GM21576 (cell line): ENCODE measurements at regions not wholly inside any gene's neighbourhood (a gene's known extent, or its start where the extent isn't known, plus 50 kb on each side); places are given as distances from the start of the nearest gene placed in this dataset.
"Not testable (repeated sequence)": the region's sequence is repeated elsewhere in the genome, so short reads cannot be mapped to it uniquely, and the experiment has no call there.

ENCODE experiments used
- ATAC-seq: cut with Tn5 transposase; IDR thresholded peaks from one replicate; pipeline ENCODE4 v1.9.1; 2021; ENCODE audit warnings: mild to moderate bottlenecking, moderate library complexity; ENCODE audit not compliant: unreplicated experiment

DNA sequence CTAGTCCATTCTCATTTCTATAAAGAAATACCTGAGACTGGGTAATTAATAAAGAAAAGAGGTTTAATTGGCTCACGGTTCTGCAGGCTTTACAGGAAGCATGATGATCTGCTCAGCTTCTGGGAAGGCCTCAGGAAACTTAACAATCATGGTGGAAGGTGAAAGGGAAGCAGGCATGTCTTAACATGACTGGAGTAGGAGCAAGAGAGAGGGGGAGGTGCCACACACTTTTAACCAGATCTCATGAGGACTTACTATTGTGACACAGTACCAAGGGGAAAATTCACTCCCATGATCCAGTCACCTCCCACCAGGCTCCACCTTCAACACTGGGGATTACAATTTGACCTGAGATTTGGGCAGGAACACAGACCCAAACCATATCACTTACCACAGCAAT, 310.1 kb downstream of the SH3GL2 start:
- not testable (repeated sequence) for ATAC-seq

DNA sequence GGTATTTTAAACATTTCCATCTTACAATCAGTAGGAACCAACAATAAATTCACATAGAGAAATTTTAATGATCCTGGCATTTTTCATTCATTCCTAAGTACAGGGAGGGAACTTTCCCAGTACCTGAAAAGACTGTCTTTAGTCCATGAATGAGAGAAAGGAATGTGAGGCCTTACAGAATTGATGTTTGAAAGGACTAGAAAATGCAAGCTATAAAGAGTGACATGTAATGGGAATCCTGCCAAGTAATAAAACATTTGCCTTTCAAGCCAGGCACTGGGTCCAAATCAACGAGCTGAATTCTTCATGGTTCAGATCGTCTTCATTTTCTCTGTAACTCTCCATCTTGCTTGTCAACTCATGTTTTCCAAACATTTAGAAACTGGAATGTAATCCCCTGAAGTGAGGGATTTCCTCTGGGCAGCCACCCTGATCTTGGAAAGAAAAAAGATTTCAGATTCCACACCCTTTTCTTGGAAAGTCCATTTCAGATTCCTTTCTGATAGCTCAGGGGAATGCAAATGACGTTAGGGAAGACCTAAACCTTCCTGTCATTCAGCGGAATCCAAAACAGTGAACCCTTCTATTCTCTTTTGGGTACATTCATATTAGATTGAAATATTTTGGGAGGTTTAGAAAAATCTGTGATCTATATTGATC, 315.8 kb downstream of the SH3GL2 start:
- ATAC-seq, result no peak

DNA sequence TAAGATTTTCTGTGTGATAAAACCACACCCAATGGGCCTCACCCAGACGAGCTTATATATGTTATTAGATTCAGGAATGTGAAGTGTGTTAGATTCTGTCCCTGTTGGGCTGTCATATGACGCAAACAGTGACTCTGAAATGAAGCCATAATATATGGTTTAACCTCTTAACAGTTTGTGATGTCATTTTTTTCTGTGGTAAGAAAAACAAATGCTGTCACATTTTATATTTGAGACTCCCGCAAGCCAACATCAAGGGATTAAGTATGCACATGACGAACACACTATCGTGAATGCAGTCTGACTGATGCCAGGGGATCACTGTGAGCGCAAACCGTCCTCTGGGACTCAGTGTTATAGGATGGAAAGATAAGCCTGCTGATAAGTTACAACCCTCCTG, 321.7 kb downstream of the SH3GL2 start:
- no peak for ATAC-seq

DNA sequence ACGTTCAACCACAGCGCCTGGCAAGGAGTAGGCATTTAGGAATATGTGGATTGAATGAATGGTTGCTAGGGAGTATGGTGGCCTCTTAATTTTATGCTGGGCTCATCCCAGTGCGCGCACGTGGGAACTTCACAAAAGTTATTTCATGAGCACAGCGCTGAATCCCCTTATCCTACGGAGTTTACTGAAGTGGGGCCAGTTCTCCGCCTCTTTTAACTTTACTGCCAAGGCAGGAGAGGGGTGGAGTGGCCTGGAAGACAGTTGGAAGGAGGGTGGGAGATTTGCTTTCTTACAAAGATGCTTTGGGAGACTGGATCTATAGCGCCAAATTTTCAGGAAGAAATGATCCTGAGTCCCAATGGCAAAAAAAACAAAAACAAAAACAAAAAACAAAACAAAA, 326.5 kb downstream of the SH3GL2 start:
- no peak for ATAC-seq

DNA sequence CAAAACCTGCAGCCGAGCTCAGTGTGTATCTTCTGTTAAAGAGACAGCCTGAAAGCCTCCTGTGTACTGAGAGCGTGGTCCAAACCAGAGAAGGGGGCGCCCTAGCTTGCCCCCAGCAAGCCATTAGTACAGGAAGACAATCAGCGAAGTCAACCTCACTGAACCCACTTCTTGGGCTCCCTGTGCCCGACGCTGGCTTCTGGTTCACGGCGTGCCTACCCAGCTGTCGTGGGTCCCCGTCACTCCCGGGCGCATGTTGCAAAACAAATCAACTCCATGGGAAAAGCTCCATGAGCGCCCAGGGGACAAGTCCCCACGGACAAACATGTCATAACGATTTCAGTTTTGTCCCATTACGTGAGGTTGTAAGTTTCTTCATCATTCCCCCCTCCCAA, 326.9 kb downstream of the SH3GL2 start:
- no peak for ATAC-seq

DNA sequence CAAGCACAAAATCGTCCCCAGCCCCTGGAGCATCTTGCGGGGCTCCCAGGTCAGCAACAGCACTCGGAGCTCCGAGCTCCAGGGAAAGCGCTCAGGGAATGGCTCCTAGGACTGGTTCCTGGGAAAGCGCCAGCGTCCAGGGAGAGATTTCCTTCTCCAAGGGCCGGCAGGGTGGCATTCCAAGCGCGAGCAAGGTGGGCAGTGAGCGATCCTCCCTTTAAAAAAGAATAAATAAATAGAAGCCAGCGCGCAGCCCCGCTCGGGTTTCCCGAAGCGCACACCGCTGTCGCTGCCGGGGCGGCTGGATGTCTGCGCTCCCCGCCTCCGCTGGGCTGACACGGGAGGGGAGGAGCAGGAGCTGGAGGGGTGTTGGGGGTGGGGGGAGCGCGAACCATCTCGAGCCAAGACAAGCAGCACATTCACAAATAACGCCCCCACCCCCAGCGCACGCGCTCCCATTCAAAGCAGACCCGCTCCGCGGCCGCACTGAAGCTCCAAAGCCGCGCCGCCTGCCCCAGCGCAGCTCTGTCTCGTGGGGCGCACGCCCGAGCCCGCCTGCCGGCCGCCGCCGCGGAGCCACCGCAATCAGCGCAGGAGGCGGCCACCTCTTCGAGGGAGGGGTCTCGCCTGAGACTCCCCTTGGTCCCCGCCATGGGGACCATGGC, 327.4 kb downstream of the SH3GL2 start:
- ATAC-seq, result no peak

DNA sequence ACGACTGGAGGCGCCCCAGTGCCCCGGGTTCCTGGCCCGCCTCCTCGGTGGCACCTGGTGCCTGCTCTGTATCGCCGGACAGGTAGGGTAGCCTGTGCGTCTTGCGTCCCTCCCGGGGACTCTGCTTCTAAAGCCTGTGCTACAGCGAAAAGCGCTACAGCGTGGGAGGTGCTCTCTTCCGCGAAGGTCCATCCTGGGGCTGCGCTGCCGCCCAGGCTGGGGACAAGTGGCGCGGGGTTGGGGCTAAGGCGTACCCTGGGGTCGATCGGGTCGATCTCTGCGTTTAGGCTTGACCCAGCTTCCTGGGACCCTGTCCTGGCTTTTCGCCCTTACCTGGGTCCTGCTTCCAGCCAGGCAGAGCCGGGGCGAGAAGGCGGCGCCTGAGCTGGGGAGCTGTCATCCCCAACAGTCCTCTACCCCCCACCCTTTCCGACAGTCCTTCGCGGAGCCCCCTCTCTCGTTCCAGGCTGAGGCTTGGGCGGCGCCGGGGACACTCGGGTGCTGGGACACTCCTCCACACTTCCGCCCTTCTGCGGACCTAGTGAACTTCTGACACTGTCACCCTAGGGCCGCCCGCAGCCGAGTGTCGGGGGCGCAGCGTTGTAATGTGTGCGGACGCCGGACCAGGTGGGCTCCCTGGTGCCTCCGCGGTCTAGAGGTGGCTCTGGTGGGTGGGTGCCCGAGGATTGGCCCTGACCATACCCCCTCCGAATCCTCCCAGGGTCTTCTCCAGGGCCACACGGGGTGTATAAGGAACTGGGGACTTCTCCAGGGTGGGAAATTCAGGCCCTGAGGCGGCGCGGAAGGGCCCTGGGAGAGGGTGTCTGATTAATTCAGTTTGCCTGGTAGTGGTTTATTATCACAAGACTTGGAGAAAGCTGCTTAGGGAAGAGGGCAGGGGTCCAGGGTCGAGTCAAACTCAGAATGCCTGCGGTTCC, 328.2 kb downstream of the SH3GL2 start:
- no peak for ATAC-seq

DNA sequence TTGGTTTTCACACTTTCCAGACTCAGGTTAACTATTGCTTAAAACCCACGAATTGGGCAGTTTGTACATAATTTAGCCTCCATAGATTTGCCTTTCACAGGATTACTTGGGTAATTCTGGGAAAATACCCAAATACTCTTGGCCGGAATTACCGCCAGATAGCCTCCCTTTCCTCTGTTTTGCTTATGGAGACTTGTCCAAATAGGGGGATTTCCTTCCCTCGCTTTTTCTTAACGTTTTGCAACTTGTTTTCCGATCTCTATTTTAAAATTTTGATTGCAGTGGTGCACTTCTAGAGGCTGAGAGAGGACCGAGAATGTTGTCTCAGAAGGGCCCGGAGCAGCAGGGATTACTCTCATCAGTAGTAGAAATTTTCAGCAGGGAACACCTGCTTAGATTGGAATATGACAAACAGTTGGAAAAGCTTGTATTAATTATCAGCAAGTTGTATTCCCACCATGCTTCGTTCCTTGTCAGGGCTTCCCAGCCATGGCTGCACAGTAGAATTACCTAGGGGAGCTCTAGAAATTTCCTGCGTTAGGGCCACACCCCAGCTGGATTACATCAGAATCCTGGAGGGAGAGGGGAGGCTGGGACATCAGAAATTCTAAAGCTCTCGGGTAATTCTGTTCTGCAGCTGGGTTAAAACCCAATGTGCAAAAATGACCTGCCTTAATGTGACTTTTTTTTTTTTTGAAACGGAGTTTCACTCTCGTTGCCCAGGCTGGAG, 329.1 kb downstream of the SH3GL2 start:
- ATAC-seq, result no peak

DNA sequence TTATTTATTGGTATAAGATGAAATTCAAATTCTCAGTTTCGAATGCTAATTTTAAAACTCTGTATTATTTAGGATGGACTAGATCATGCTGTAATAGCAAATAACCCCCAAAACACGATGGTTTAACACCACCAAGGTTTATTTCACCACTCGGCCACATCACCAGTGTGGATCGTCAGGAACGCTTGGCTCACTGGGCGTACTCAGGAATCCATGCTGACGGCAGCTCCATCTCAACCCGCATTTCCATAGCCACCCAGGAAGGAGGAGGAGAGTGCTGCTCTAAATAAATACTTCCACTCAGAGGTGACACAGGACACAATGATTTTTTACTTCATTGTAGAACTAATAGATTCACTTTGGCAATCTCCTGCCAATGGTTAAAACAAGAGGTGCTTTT, 347.4 kb downstream of the SH3GL2 start:
- no peak for ATAC-seq

DNA sequence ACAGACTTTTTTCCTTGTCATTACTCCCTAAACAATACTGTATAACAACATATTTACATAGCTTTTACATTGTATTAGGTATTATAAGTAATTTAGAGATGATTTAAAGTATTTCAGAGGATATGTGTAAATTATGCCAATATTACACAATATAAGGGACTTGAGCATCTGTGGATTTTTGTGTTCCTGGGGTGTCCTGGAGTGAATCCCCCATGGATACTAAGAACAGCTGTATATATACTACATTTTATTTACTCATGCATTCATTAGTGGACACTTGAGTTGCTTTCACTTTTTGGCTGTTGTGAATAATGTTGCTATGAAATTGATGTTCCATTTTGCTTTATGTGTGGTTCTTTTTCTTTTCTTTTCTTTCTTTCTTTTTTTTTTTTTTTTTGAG, 348.8 kb downstream of the SH3GL2 start:
- ATAC-seq, result no peak

DNA sequence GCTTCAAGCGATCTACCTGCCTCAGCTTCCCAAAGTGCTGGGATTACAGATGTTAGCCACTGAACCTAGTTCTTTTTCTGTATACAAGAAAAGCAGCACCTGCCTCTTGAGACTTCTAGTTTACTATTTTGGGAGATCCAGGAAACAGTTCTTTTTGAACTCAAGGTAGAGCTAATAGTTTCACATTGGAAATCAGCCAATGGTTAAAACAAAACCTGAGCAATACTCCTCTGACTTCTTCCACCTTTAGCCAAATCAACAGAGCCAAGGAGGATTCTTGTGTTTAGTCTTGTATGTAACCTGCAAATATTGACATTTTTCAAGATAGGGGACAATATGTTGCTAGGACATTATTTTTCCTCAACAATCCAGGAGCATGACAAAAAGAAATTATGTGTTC, 349.4 kb downstream of the SH3GL2 start:
- no peak for ATAC-seq

DNA sequence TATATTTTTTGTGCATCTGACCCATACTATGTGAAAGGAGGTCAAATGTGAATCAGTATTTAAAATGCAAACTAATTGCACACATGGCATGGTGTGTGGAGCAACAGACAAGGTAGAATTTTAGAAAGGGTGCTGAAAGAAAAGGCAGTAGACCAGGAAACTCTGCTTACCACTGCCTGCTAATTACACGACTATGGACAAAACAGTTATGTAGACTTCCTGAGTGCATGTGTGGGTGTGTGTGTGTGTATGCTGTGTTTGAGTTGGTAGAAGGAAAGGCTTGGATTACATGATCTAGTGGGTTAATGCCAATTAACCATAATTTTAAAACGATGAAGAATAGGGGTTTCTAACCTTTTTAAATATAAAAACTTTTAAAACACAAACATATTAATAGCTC, 349.9 kb downstream of the SH3GL2 start:
- ATAC-seq, result no peak

DNA sequence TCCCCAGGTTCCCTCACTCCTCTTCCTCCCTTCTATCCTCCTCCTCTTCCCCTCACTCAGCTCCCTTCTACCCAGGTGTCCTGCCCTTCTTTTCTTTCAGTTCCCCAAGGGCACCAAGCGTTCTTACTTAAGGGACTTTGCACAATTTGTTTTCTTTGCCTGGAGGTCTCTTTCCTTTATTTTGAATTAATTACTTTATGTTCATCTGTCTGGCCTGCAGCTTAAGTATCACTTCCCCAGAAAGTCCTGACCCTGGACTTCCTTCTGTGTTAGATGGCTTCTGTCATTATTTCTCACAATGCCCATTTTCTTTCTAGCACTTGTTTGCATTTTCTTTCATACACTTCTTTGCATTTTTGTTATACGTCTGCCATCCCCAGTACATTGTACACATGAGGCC, 350.6 kb downstream of the SH3GL2 start:
- ATAC-seq, result no peak

DNA sequence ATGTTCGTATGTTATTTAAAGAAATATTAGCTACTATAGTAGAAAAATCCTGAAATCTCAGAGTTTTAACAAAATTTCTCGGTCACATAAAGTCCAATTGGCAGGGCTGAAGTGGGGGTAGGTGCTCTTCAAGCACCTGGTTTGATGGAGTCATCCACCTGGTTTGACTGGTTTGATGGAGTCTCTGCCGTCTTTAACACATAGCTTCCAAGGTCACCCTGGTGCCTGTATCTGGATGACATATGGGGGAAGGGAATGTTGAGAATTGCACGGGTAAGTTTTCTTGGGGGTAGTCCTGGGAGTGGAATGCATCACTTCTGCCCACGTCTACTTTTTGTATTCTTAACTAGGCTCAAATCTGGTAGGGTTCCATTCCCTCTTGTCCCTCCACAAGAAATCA, 351.2 kb downstream of the SH3GL2 start:
- no peak for ATAC-seq

DNA sequence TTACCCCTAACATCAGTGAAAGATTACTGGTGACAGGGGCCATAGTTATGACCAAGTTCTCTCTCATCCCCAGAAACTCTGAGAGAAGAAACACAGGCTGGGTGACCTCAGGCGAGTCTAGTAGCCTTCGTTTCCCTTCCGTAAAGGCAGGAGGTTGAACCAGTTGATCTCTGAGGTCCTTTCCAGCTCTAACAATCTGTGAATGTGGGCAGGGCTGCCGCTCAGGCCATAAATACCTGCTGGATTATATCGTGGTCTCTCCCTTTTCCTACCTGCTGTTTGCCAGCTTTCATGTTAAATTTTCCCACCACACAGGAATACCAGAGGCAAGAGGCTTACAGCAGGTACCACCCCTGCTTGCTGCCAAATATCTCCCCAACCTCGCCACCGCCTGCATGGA, 357.5 kb downstream of the SH3GL2 start:
- no peak for ATAC-seq

DNA sequence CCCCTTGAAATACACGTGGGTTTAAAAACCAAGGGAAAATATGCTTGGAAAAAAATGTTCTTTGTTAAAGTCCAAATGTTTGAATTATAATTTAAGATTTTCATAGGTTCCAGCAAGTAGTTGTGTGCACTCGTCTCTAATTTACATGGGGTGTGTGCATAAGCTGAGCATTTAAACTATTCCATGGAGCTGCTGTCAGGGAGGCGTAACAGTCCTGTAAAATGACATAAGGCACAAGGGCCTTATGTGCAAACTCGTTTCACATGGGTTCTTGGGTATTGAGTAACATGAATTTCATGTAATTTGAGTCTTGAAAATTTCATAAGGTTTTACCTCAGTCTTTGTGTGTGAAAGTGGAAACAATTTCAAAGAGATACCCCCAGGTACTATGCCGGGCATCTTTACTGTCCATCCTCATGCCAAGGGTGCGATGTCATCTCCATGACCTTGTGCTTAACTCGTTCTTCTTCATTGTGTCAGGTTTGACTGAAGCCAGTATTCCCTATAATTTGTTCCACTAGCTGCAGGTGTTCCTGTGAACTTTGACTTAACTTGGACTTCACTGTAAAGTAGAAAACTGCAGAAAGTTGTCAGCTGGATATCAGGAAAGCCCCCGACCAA, 359.3 kb downstream of the SH3GL2 start:
- ATAC-seq, result no peak

DNA sequence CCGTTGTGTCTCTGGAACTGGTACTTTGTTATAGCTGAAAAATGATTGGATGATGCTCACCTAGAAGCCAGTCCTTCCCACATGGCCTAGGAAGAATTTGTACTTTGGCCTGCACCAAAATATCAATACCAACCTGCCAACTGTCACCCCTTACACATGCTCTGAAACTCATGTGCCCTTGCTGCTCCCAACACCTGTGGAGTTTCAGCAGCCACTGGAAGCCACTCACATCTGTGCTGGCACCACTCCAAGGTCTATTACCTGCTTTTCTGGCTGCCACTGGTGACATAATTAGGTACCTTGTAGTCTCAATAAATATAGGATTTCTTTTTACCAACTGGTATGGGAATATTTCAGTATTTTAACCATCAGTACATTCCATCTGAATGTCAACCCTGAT, 363.6 kb downstream of the SH3GL2 start:
- no peak for ATAC-seq

DNA sequence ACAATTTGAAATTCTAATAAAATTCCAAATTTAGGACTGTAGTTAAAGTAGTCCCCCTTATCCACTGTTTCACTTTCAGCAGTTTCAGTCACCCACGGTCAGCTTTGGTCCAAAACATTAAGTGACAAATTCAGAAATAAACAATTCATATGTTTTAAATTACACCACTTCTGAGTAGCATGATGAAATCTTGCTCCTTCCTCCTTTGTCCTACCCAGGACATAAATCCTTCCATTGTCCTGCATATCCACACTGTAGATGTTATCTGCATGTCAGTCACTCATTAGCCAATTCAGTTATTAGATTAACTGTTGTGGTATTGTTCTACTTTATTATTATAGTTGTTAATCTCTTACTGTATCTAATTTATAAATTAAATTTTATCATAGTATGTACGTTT, 376.5 kb downstream of the SH3GL2 start:
- ATAC-seq, result no peak

DNA sequence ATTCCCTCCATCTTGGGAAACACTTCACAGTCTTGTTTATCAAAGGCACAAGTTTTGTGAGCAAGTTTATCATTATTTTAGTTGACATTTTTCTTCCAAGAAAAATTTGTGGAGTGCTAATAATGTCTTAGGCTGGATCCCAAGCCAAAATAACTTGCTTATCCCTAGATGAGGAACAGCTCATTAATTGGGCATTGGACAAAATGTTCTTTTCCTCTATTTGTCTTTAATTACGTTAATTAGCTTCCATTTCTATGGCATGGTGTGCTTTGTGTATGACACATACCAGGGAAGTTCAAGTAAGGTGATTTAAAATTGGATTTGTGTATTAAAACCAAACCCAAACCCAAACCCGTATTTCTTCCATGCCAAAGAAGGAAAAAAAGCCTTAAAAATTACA, 379.5 kb downstream of the SH3GL2 start:
- no peak for ATAC-seq

DNA sequence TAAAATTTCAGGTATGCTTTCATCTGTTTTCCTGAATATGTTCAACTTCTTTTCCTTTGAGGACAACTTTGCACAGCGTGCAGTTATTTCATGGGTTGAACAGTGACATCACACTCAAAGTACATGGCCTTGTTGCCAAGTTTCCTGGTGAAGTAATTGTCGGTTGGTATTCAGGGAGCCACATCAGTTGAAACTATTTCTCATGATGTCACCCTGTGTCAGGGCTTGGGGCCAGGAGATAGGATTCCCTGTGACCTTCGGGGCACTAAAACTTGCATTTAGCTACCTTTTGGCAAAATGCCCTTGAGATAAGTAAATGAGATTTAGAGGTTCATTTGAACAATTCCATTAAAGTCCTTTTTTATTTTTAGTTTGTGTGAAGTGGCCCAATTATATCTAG, 383.9 kb downstream of the SH3GL2 start:
- ATAC-seq, result no peak

DNA sequence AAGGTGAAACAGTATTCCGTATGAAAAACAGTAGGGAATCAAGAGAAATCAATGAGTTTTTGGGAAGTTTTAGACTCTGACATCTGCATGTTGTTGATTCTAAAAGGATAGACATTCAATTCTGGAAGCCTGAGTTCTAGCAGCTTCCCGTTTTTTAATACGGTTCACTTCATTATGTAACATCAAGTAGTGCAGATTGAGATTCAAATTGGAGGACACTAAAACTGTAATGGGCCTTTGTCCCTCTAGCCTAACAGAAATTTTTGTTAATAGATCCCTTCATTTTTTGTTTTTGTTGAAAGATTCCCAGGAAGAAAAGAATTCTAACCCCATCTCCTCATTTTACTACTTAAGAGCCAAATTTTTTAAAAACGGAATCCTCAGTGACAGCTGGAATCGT, 384.6 kb downstream of the SH3GL2 start:
- no peak for ATAC-seq
